Testis (tissue), 2 donors: ENCODE measurements at regions not wholly inside any gene's neighbourhood (a gene's known extent, or its start where the extent isn't known, plus 50 kb on each side); places are given as distances from the start of the nearest gene placed in this dataset.

Experiments
- DNase-seq: peaks from one replicate; pipeline ENCODE4 v3.0.0-alpha.2; 2019
- H3K27ac ChIP-seq, 2 donors: fragments of 200-600 bp; sonication (generic); one replicate each; pipeline ENCODE4 v1.5.1; 2019
- H3K27me3 ChIP-seq: fragments of 200-600 bp; sonication (generic); one replicate; pipeline ENCODE4 v1.5.1; 2019
- H3K36me3 ChIP-seq: fragments of 200-600 bp; sonication (generic); one replicate; pipeline ENCODE4 v1.5.1; 2017; ENCODE audit warnings: low read depth; ENCODE audit errors: missing control alignments
- H3K4me1 ChIP-seq: fragments of 200-600 bp; sonication (generic); one replicate; pipeline ENCODE4 v1.5.1; 2019
- H3K4me3 ChIP-seq, 2 donors: fragments of 200-600 bp; sonication (generic); one replicate each; pipeline ENCODE4 v1.5.1; 2017 to 2019
- H3K9me3 ChIP-seq: fragments of 200-600 bp; sonication (generic); one replicate; pipeline ENCODE4 v1.5.1; 2017
- POLR2A ChIP-seq: fragments of 450-650 bp; IDR thresholded peaks from one replicate; pipeline ENCODE4 v1.6.1; 2017; ENCODE audit warnings: antibody characterized with exemption, mild to moderate bottlenecking, moderate library complexity
- WGBS, 2 donors: methylation state at CpG; one replicate each; pipeline ENCODE4 v1.1.5; 2018; 5-methylcytosine and 5-hydroxymethylcytosine counted together
- intact Hi-C: fragments of 100-400 bp; cut with DNase I; formaldehyde crosslinking; loops from one replicate; pipeline ENCODE4 v1.15.1; 2023; ENCODE audit warnings: low total_unique reads
- TF ChIP-seq, protein P1 (sequence below), 3 experiments: fragments of 450-650 bp in 2 of 3; fragments of 200-600 bp in 1 of 3; sonication (generic) in 1 of 3; IDR thresholded peaks; one replicate each; pipeline ENCODE4 v1.5.1; 2016 to 2019; ENCODE audit warnings: antibody characterized with exemption in 3 of 3, mild to moderate bottlenecking in 2 of 3, moderate library complexity in 1 of 3

DNA sequence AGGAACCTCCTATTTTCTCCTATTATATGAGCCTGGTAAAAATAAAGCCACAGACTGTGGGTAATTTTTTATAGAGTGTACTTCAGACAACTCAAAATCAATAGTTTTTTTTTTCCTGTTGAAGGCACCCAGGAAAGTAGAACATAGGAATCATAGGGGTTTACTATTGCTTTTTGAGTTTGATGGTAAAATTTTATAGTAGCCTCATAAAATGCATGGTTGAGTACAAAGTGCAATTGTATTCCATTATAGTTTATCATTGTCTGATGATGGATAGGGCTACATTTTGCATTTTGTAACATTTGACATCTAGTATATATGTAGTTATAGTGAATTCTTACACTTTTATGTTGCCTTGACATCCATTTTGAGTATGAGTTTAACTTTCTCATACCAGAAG, 455.0 kb downstream of the STIM2 start:
- no peak for TF ChIP-seq POLR2A
- TF ChIP-seq, protein P1, sequence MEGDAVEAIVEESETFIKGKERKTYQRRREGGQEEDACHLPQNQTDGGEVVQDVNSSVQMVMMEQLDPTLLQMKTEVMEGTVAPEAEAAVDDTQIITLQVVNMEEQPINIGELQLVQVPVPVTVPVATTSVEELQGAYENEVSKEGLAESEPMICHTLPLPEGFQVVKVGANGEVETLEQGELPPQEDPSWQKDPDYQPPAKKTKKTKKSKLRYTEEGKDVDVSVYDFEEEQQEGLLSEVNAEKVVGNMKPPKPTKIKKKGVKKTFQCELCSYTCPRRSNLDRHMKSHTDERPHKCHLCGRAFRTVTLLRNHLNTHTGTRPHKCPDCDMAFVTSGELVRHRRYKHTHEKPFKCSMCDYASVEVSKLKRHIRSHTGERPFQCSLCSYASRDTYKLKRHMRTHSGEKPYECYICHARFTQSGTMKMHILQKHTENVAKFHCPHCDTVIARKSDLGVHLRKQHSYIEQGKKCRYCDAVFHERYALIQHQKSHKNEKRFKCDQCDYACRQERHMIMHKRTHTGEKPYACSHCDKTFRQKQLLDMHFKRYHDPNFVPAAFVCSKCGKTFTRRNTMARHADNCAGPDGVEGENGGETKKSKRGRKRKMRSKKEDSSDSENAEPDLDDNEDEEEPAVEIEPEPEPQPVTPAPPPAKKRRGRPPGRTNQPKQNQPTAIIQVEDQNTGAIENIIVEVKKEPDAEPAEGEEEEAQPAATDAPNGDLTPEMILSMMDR (IDR thresholded peaks at IDR 0.05) = no peak
- Histone ChIP-seq H3K4me1 (no peaks in the 10 kb centered on the region), H3K27me3 (no peaks in the 10 kb centered on the region), H3K36me3 (no peaks in the 10 kb centered on the region), H3K4me3 (no peak overlapping the region), H3K27ac (no peak overlapping the region), H3K9me3 (no peaks in the 10 kb centered on the region)
- no peak for DNase-seq
- intact Hi-C loops = no loop called here

DNA sequence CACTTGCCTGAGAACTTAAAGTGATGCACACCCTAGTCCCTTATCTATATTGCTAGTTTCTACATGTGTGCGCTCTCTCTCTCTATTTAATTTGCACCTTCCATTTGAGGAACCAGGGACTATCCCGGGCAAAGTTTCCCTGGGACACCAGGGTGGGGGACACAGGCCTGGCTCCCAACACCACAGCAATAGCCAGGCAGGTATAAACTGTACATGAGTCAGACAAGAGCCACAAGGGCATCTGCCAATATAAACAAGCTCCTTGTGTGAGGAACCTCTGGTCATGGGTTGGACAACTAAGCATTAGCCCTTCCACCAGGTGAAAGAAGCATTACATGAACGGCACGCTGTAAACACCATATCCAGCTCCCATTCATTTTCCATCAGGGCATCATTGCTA, 455.5 kb downstream of the STIM2 start:
- Histone ChIP-seq H3K27ac (no peak overlapping the region), H3K27me3 (no peaks in the 10 kb centered on the region), H3K4me1 (no peaks in the 10 kb centered on the region), H3K9me3 (no peaks in the 10 kb centered on the region), H3K4me3 (no peak overlapping the region), H3K36me3 (no peaks in the 10 kb centered on the region)
- 68 to 85% methylated on average over 4 of the region's 4 CpGs for WGBS, 2 donors
- DNase-seq = no peak
- TF ChIP-seq POLR2A = no peak
- TF ChIP-seq, protein P1 (IDR thresholded peaks at IDR 0.05) = no peak
- intact Hi-C loops = no loop called here

DNA sequence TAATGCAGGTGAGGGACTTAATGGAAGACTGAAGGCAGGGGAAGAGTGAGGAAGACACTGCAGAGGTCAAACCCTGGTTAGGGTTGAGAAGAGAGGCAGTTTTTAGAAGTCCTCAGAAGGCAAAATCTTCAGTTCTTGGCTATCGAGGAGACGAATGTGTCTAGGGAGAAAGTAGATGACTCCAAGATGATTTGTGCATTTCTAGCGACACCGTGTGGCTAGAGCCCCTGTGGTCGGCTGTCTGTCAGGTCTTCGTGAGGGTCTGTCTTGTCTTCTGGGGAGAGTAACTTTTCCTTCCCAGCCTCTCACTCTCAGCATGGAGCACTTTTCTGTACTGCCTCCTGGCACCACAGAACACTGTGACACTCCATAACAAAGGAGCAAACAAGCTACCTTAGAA, 458.1 kb downstream of the STIM2 start:
- intact Hi-C loops = no loop called here
- Histone ChIP-seq H3K27ac (no peak overlapping the region), H3K9me3 (no peaks in the 10 kb centered on the region), H3K36me3 (no peaks in the 10 kb centered on the region), H3K27me3 (no peaks in the 10 kb centered on the region), H3K4me1 (no peaks in the 10 kb centered on the region), H3K4me3 (no peak overlapping the region)
- DNase-seq = peak; percentile 51
- 36 to 52% methylated on average over 6 of the region's 6 CpGs for WGBS, 2 donors
- no peak for TF ChIP-seq POLR2A
- TF ChIP-seq, protein P1 (IDR thresholded peaks at IDR 0.05) = no peak

DNA sequence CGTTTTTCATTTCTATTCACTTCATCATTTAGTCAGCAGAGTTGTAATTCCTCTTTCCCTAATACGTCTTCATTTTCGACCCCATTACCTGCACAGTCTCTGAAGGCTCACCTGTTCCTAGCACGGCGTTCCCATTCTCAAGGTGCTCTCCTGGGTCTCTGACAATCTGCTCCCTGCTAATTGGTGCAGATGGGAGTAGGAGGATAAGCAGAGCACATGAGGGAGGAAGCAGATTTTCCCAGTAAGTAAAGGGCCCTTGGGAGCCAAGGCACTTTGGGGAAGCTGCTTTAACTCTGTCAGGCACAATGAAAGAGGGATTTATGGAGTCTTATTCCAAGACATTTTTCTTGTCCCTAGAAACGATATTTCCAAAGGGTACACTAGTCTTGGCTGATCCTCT, 466.4 kb downstream of the STIM2 start:
- intact Hi-C loops = no loop called here
- WGBS, 2 donors = 83 to 84% methylated on average over 6 of the region's 6 CpGs
- H3K4me1 ChIP-seq = no peaks in the 10 kb centered on the region

More for the DNA sequence above, 466.4 kb downstream of the STIM2 start:
- Histone ChIP-seq H3K27ac (no peak overlapping the region), H3K9me3 (no peaks in the 10 kb centered on the region), H3K4me3 (no peak overlapping the region), H3K36me3 (no peaks in the 10 kb centered on the region), H3K27me3 (no peaks in the 10 kb centered on the region)
- no peak for DNase-seq
- TF ChIP-seq, protein P1 (IDR thresholded peaks at IDR 0.05) = no peak
- TF ChIP-seq POLR2A = no peak
